AG04449 (cell line): ENCODE measurements at regions not wholly inside any gene's neighbourhood (a gene's known extent, or its start where the extent isn't known, plus 50 kb on each side); places are given as distances from the start of the nearest gene placed in this dataset.

Source experiments
- CTCF ChIA-PET: fragments of 350-600 bp; formaldehyde crosslinking; extraction: SDS; loops from one replicate; lab custom pipeline; 2021; ENCODE audit warnings: antibody characterized with exemption; lab: Yijun Ruan, JAX
- POLR2A ChIA-PET: fragments of 400-600, 350-600 bp; formaldehyde crosslinking; extraction: SDS; loops from one replicate; lab custom pipeline; 2020; ENCODE audit warnings: antibody characterized with exemption, inconsistent platforms; lab: Yijun Ruan, JAX
- DNase-seq: peaks from one replicate; pipeline ENCODE4 v3.0.0-alpha.2; 2010; ENCODE audit warnings: low read depth, low spot score
- H3K4me3 ChIP-seq: 2 replicates; pipeline ENCODE4 v1.5.1; 2011; ENCODE audit warnings: low read depth, mild to moderate bottlenecking, control low read depth, low read length
- TF ChIP-seq, protein P1 (sequence below): IDR thresholded peaks from one replicate; pipeline ENCODE4 v1.5.1; 2011; ENCODE audit warnings: mild to moderate bottlenecking, moderate library complexity, low read length, control low read depth, inconsistent platforms; ENCODE audit not compliant: insufficient read depth; ENCODE audit errors: missing control alignments

DNA sequence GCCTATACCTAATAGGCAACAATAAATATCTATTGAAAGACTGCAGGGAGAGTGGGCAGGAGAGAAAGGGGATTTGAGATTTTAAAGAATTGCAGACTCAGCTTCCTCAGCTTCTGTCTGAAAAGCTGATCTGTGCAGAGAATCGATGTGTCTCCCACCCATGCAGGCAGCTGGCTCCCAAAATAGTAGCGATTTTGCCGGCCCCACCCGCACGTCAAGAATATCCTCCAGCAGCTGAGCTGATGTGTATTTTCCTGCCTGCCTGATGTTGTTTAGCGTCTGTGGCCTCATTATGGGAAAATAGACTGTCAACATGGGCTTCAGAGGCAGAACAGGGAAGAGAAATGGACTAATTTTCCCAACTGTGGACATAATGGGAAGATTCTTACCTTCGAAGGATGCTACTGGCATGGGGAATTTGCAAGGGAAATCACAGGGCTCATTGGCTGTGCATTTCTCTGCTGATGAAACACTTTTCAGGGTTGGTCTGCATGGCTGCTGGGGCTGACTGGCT, 699.8 kb downstream of the PTPRU start:
- TF ChIP-seq, protein P1, sequence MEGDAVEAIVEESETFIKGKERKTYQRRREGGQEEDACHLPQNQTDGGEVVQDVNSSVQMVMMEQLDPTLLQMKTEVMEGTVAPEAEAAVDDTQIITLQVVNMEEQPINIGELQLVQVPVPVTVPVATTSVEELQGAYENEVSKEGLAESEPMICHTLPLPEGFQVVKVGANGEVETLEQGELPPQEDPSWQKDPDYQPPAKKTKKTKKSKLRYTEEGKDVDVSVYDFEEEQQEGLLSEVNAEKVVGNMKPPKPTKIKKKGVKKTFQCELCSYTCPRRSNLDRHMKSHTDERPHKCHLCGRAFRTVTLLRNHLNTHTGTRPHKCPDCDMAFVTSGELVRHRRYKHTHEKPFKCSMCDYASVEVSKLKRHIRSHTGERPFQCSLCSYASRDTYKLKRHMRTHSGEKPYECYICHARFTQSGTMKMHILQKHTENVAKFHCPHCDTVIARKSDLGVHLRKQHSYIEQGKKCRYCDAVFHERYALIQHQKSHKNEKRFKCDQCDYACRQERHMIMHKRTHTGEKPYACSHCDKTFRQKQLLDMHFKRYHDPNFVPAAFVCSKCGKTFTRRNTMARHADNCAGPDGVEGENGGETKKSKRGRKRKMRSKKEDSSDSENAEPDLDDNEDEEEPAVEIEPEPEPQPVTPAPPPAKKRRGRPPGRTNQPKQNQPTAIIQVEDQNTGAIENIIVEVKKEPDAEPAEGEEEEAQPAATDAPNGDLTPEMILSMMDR: no peak
- ChIA-PET CTCF (no interaction called here), POLR2A (no interaction called here)
- H3K4me3 ChIP-seq: no peak overlapping the region
- DNase-seq: no peak

DNA sequence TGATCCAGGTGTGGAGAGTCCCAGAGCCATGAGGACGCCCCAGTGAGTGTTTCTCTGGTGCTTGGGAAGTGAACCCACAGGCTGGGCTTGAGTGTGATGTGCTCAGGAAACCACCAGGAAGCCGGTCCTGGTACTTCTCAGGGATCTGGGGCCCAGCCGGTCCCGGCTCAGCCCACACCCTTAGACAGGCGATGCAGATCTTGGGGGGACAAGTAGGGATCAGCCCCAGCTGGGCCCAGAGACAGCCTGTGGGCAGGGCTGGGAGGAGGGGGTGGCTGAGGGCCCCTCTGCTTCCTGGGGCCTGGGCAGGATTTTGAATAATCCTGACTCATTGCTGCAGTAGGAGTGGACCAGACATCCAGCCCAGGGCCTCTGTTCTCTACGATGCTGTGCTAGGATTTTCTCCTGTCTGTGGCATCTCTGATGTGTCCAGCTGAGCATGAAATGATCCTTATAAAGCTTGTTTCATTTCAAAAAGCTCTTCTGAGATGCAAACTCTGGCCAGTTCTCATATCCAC, 698.0 kb downstream of the PTPRU start:
- CTCF ChIA-PET: no interaction called here
- TF ChIP-seq, protein P1: no peak
- no peak overlapping the region for H3K4me3 ChIP-seq
- no peak for DNase-seq
- POLR2A ChIA-PET: no interaction called here

DNA sequence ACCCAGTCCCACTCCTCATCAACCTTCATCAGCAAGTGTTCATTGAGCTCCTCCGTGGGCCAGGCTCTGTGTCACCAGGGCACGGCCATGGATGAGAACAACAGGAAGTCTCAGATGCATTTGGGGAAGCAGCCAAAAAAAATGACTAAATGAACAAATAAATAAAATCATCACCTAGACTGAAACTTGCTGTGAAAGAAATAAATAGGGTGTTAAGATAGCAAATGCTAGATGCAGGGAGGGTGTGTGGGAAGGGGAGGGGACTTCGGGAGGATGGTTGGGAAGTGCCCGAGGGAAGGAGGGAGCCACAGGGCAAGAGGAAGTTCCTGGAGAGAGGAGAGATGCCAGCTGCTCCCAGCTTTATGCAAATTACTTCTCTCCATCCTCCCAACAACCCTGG, 696.7 kb downstream of the PTPRU start:
- H3K4me3 ChIP-seq: no peak overlapping the region
- CTCF ChIA-PET: no interaction called here
- POLR2A ChIA-PET: no interaction called here
- TF ChIP-seq, protein P1: no peak
- no peak for DNase-seq

DNA sequence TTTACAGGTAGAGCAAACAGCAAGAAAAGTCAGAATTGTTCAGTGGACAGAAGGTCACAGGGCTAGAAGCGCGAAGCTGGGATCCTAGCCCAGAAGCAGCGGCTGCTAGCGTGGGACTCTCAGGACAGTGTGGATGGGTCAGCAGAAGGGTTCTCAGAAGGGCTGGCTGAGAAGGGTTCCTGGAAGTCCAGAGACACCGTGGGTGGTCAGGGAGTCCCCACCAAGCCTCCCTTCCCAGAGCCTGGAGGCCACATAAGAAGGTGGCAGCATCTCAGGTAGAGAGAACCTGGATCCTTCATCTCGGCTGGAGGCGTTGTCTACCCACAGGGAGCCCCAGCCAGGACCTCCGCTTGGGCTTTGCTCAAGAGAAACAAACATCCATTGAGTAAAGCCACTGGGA, 696.3 kb downstream of the PTPRU start:
- POLR2A ChIA-PET: no interaction called here
- no peak for DNase-seq
- TF ChIP-seq, protein P1: no peak
- no peak overlapping the region for H3K4me3 ChIP-seq
- CTCF ChIA-PET: no interaction called here

DNA sequence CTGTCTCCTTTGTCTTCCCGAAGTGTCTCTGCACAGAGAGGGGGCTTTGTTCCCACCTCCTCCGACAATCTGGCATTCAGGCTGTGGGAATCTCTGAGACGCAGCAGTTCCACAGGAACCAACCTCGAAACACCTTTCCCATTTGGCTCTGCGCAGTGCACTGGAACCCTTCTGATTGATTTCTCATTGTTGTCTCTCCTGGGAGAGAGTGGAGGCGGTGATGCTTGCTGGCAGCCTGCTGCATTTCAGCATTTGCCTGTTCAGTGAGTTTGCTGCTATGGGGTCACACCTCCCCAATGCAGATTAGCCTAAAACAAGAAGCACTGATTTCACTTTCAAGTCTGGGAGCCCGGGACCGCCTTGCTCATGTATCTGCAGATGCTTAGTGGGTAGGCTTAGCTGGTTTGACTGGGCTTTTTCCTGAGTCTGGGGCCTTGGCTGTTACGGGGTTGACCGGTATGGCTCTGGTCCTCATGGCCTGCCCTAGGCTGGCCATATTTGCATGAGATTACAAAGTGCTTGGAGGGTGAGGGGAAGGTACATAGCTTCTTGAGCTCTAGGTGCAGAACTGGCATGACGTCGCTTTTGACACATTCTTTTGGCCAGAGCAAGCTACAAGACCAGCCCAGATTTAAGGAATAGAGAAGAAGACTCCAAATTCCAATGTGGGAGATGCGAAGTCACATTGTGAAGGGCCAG, 695.3 kb downstream of the PTPRU start:
- TF ChIP-seq, protein P1: no peak
- DNase-seq: no peak
- CTCF ChIA-PET: no interaction called here
- no peak overlapping the region for H3K4me3 ChIP-seq
- POLR2A ChIA-PET: no interaction called here

DNA sequence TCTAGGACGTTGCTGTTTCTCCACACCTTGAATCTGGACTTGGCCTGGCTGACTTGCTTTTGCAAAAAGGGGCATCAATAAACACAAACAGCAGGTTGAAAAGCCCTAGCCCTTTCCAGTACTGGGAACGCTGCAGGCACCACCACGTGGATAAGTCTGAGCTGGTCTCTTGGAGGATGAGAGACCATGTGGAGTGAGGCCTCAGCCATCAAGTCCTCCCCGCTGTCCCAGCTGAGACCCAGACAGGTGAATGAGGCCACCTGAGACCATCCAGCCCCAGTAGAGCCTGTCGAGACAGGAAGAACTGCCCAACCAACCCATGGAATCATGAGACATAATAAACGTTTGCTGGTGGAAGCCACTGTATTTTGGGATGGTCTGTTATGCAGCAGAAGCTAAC, 688.7 kb downstream of the PTPRU start:
- DNase-seq: no peak
- ChIA-PET CTCF (interaction anchor here (1.0 kb wide), 1 partner anchor 12 kb away, joined by 3 read pairs; no protein-coding TSS in a partner anchor), POLR2A (no interaction called here)
- no peak overlapping the region for H3K4me3 ChIP-seq
- TF ChIP-seq, protein P1: no peak
